Prostate gland (tissue), 2 donors: ENCODE measurements at regions not wholly inside any gene's neighbourhood (a gene's known extent, or its start where the extent isn't known, plus 50 kb on each side); places are given as distances from the start of the nearest gene placed in this dataset.

Experiments used
- DNase-seq: peaks from one replicate; pipeline ENCODE4 v3.0.0-alpha.2; 2019; ENCODE audit warnings: low spot score
- H3K27ac ChIP-seq, 2 donors: fragments of 200-600 bp; sonication (generic); 2 replicates each; pipeline ENCODE4 v1.5.1; 2017 to 2019
- H3K27me3 ChIP-seq: fragments of 200-600 bp; sonication (generic); replicated peaks from 2 replicates; pipeline ENCODE4 v1.5.1; 2019; ENCODE audit not compliant: insufficient read depth
- H3K36me3 ChIP-seq, 2 donors: fragments of 200-600 bp; sonication (generic); 1 replicate in 1 of 2; 2 replicates in 1 of 2; pipeline versions ENCODE4 v1.5.1 to v1.8.1; 2017 to 2019
- H3K4me1 ChIP-seq: fragments of 200-600 bp; sonication (generic); replicated peaks from 2 replicates; pipeline ENCODE4 v1.5.1; 2019
- H3K4me3 ChIP-seq, 2 donors: fragments of 200-600 bp; sonication (generic); 2 replicates each; pipeline ENCODE4 v1.5.1; 2017 to 2019
- H3K9me3 ChIP-seq: fragments of 200-600 bp; sonication (generic); 2 replicates; pipeline ENCODE4 v1.5.1; 2017
- POLR2A ChIP-seq: fragments of 450-650 bp; IDR thresholded peaks from one replicate; pipeline ENCODE4 v1.6.1; 2016; ENCODE audit warnings: antibody characterized with exemption, mild to moderate bottlenecking
- POLR2AphosphoS5 ChIP-seq: sonication (generic); formaldehyde crosslinking; IDR thresholded peaks from one replicate; pipeline ENCODE4 v1.6.1; 2017; ENCODE audit warnings: antibody characterized with exemption
- WGBS: methylation state at CpG from one replicate; pipeline ENCODE4 v1.1.5; 2018; 5-methylcytosine and 5-hydroxymethylcytosine counted together
- intact Hi-C: fragments of 100-400 bp; cut with DNase I; formaldehyde crosslinking; loops from one replicate; pipeline ENCODE4 v1.14.2; 2022
- TF ChIP-seq, protein P1 (sequence below), 4 experiments: fragments of 200-600 bp in 2 of 4; fragments of 450-650 bp in 2 of 4; sonication (generic) in 2 of 4; IDR thresholded peaks; 1 replicate in 3 of 4; 2 replicates in 1 of 4; pipeline ENCODE4 v1.5.1; 2016 to 2019; ENCODE audit warnings: antibody characterized with exemption in 4 of 4, mild to moderate bottlenecking in 2 of 4, moderate library complexity in 2 of 4

DNA sequence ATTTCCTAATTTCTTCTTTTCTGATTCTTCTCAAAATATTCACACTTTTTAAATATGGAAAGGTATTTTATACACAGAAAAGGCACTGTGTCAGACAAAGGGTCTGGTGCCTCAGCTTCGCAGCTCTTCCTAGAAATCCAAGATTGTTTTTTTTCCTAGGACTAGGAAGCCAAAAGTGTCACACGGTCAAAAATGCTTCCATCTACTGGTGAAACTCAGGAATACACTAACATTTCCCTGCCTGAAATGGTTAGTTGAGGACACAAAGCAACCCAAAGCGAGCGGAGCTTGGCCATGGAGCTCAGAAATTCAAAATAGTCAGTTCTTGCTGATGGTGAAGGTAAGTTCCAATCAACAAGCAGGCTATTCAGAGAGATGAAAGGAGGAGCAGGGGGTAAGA lies 426.5 kb upstream of the RASGRP1 start:
- H3K4me3 ChIP-seq: no peak overlapping the region
- H3K36me3 ChIP-seq: no peaks in the 10 kb centered on the region
- 66% methylated on average over 4 of the region's 4 CpGs for whole genome bisulfite sequencing
- no peaks in the 10 kb centered on the region for H3K9me3 ChIP-seq
- no peaks in the 10 kb centered on the region for H3K4me1 ChIP-seq
- H3K27ac ChIP-seq: no peak overlapping the region
- TF ChIP-seq, protein P1, sequence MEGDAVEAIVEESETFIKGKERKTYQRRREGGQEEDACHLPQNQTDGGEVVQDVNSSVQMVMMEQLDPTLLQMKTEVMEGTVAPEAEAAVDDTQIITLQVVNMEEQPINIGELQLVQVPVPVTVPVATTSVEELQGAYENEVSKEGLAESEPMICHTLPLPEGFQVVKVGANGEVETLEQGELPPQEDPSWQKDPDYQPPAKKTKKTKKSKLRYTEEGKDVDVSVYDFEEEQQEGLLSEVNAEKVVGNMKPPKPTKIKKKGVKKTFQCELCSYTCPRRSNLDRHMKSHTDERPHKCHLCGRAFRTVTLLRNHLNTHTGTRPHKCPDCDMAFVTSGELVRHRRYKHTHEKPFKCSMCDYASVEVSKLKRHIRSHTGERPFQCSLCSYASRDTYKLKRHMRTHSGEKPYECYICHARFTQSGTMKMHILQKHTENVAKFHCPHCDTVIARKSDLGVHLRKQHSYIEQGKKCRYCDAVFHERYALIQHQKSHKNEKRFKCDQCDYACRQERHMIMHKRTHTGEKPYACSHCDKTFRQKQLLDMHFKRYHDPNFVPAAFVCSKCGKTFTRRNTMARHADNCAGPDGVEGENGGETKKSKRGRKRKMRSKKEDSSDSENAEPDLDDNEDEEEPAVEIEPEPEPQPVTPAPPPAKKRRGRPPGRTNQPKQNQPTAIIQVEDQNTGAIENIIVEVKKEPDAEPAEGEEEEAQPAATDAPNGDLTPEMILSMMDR (IDR thresholded peaks at IDR 0.05): peak in 3 of 4 experiments; percentile 36 to 54 (median 38)
- TF ChIP-seq POLR2AphosphoS5: no peak
- intact Hi-C loops: loop anchor here (5.0 to 10.0 kb wide), 3 partner anchors 46 to 584 kb away; no protein-coding TSS in a partner anchor
- no peaks in the 10 kb centered on the region for H3K27me3 ChIP-seq
- DNase-seq: no peak

DNA sequence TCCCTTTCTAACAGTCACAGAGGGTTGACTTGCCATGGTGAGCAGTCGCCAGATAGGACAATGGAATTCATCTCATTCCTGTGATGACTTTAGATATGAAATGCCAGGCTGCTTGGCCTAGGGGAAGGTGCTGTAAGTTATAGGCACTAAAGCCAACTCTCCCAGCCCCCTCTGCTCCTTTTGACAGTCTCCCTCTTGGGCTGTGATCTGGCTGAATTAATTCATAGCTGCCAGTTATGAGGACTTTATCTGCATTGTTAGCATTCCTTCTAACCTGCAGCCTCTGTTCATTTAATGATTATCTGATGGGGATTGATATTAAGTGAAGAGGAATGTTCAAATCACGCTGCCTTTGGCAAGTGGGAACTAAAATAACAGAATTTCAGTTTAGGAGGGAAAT lies 427.1 kb upstream of the RASGRP1 start:
- 73% methylated on average over 2 of the region's 2 CpGs for WGBS
- Histone ChIP-seq H3K27me3 (no peaks in the 10 kb centered on the region), H3K27ac (no peak overlapping the region), H3K9me3 (no peaks in the 10 kb centered on the region), H3K4me3 (no peak overlapping the region), H3K4me1 (no peaks in the 10 kb centered on the region), H3K36me3 (no peaks in the 10 kb centered on the region)
- intact Hi-C loops: loop anchor here (5.0 to 10.0 kb wide), 3 partner anchors 47 to 583 kb away; no protein-coding TSS in a partner anchor
- DNase-seq: no peak
- TF ChIP-seq POLR2A: no peak
- TF ChIP-seq, protein P1 (IDR thresholded peaks at IDR 0.05): no peak
- TF ChIP-seq POLR2AphosphoS5: no peak

DNA sequence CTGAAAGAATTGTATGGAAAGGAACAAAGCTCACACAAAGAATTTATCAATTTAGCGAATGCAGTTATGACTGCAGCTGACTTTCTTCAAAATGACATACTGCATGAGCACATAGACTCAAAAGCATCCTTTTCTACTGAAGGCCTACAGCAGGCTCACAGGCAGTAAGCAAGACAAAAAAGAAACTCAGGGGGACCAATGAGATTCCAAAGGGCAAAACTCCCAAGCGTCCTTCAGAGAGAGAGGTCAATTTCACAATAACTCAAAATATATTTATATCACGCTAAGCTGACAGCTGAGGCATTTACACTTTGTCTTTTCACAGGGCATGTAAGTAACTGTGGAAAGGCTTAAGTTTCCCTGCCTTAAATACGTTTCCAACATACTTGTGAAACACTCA lies 427.9 kb upstream of the RASGRP1 start:
- no peak for DNase-seq
- 74% methylated on average over 4 of the region's 4 CpGs for WGBS

DNA sequence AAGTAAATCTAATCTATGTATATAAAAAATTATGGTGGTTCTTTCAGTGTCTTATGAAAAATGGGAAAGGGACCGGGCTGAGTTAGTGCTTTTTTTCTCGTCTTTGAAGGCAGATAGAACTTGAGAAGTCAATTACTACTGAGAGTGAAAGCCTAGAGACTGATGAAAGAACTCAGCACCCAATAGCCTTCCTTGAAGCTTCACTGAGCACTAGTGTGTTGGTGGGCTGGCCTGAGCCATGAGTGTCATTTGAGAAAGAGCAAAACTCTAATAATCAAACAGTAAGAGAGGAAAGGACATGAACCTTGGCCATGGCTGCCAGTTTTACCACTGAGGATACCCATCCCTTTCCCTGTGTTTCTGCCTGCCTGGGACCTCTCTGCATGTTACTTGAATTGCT lies 428.3 kb upstream of the RASGRP1 start:
- TF ChIP-seq POLR2A (no peak), POLR2AphosphoS5 (no peak)
- TF ChIP-seq, protein P1 (IDR thresholded peaks at IDR 0.05): no peak
- H3K27me3 ChIP-seq: no peaks in the 10 kb centered on the region
- DNase-seq: no peak
- 93% methylated on average over 2 of the region's 2 CpGs for WGBS
- intact Hi-C loops: loop anchor here (5.0 to 10.0 kb wide), 3 partner anchors 48 to 582 kb away; no protein-coding TSS in a partner anchor
- H3K4me1 ChIP-seq: no peaks in the 10 kb centered on the region
- H3K27ac ChIP-seq: no peak overlapping the region
- H3K36me3 ChIP-seq: no peaks in the 10 kb centered on the region
- no peaks in the 10 kb centered on the region for H3K9me3 ChIP-seq
- no peak overlapping the region for H3K4me3 ChIP-seq

More for the DNA sequence above, 427.9 kb upstream of the RASGRP1 start:
- Histone ChIP-seq H3K9me3 (no peaks in the 10 kb centered on the region), H3K27ac (no peak overlapping the region), H3K4me3 (no peak overlapping the region), H3K4me1 (no peaks in the 10 kb centered on the region), H3K36me3 (no peaks in the 10 kb centered on the region), H3K27me3 (no peaks in the 10 kb centered on the region)
- intact Hi-C loops: loop anchor here (5.0 to 10.0 kb wide), 3 partner anchors 48 to 582 kb away; no protein-coding TSS in a partner anchor
- no peak for TF ChIP-seq POLR2AphosphoS5
- TF ChIP-seq, protein P1 (IDR thresholded peaks at IDR 0.05): no peak
- no peak for TF ChIP-seq POLR2A

DNA sequence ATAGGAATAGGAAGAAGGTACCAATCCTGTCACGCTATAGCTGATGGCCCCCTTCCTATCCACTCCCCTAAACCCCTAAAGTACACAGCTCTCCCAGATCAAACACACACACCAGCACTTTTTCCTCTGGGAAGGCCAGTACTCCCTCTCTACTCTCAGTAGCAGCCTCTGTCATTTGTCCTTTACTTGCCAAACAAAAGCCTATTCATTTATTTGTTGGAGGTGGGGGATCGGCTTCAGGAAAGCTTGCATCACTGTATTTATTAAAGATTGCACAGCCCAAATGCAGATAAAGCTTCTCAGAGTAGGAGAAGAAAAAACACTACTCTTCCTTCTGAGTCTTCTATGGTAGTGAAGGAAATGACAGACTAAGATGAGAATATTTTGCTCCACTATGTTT lies 429.7 kb upstream of the RASGRP1 start:
- WGBS: 56% methylated on average over 2 of the region's 2 CpGs
- Histone ChIP-seq H3K4me1 (no peaks in the 10 kb centered on the region), H3K36me3 (no peaks in the 10 kb centered on the region), H3K4me3 (no peak overlapping the region), H3K9me3 (no peaks in the 10 kb centered on the region), H3K27ac (no peak overlapping the region), H3K27me3 (no peaks in the 10 kb centered on the region)
- TF ChIP-seq POLR2AphosphoS5: no peak
- intact Hi-C loops: loop anchor here (5.0 to 10.0 kb wide), 3 partner anchors 50 to 580 kb away; no protein-coding TSS in a partner anchor
- DNase-seq: no peak
